A673 (cell line): ENCODE measurements at regions not wholly inside any gene's neighbourhood (a gene's known extent, or its start where the extent isn't known, plus 50 kb on each side); places are given as distances from the start of the nearest gene placed in this dataset.

Experiments
- BruUV-seq: library from RNA; stranded (reverse); fragments of 400-500 nt; replicated peaks from 2 replicates; lab custom pipeline; 2021; lab: Mats Ljungman, UMichigan
- CTCF ChIA-PET: fragments of 300-600 bp; sonication (Branson Sonifier 250); formaldehyde crosslinking; loops from one replicate; lab custom pipeline; 2022; ENCODE audit warnings: antibody characterized with exemption; lab: Charles Lee
- POLR2A ChIA-PET: fragments of 300-600 bp; sonication (Branson Sonifier 250); formaldehyde crosslinking; loops from one replicate; lab custom pipeline; 2022; ENCODE audit warnings: antibody characterized with exemption; ENCODE audit not compliant: low non-redundant PET; lab: Charles Lee
- DNase-seq: peaks from one replicate; pipeline ENCODE4 v3.0.0-alpha.2; 2015; ENCODE audit warnings: low spot score
- H3K27ac ChIP-seq: fragments of 200-600 bp; sonication (generic); 2 replicates; pipeline ENCODE4 v1.5.1; 2016; ENCODE audit warnings: mixed run types, low read depth, mild to moderate bottlenecking, mixed read lengths, antibody characterized with exemption, low read length; ENCODE audit not compliant: poor library complexity, severe bottlenecking
- H3K27me3 ChIP-seq: fragments of 200-600 bp; sonication (generic); replicated peaks from 2 replicates; pipeline ENCODE4 v1.6.1; 2017; ENCODE audit warnings: mixed run types, low read depth, mild to moderate bottlenecking, mixed read lengths, antibody characterized with exemption, low read length; ENCODE audit not compliant: insufficient read depth, poor library complexity
- H3K36me3 ChIP-seq: fragments of 200-600 bp; sonication (generic); 2 replicates; pipeline ENCODE4 v1.6.1; 2016; ENCODE audit warnings: mixed run types, mild to moderate bottlenecking, mixed read lengths, antibody characterized with exemption, low read length; ENCODE audit not compliant: insufficient read depth, poor library complexity, severe bottlenecking
- H3K4me1 ChIP-seq: fragments of 200-600 bp; sonication (generic); 2 replicates; pipeline ENCODE4 v1.6.1; 2017; ENCODE audit warnings: mixed run types, mild to moderate bottlenecking, mixed read lengths, antibody characterized with exemption, low read length; ENCODE audit not compliant: insufficient read depth, poor library complexity, severe bottlenecking
- H3K4me3 ChIP-seq: fragments of 200-600 bp; sonication (generic); 2 replicates; pipeline ENCODE4 v1.5.1; 2016; ENCODE audit warnings: low read depth, mixed run types, mild to moderate bottlenecking, mixed read lengths, low read length; ENCODE audit not compliant: poor library complexity, severe bottlenecking
- H3K9me3 ChIP-seq: fragments of 200-600 bp; sonication (generic); 2 replicates; pipeline ENCODE4 v1.6.1; 2016; ENCODE audit warnings: mixed run types, low read depth, mild to moderate bottlenecking, mixed read lengths, antibody characterized with exemption, low read length; ENCODE audit not compliant: poor library complexity, severe bottlenecking
- CTCF ChIP-seq: fragments of 300-800, 200-600 bp; sonication (generic); conservative IDR thresholded peaks from 2 replicates; pipeline ENCODE4 v1.5.1; 2017; ENCODE audit warnings: low read depth, mild to moderate bottlenecking, antibody characterized with exemption, low read length, moderate library complexity, mixed read lengths
- EZH2 ChIP-seq: fragments of 200-600 bp; sonication (generic); IDR thresholded peaks from 2 replicates; pipeline ENCODE4 v1.6.1; 2017; ENCODE audit warnings: borderline replicate concordance, low read depth, mild to moderate bottlenecking, mixed read lengths, antibody characterized with exemption, low read length; ENCODE audit not compliant: poor library complexity, severe bottlenecking
- intact Hi-C: fragments of 100-400 bp; cut with micrococcal nuclease; formaldehyde crosslinking; loops from one replicate; pipeline ENCODE4 v1.10.0; 2022; ENCODE audit not compliant: unreplicated experiment

- no TSS peak for BruUV-seq
- intact Hi-C loops, result no loop called here
- no peaks in the 10 kb centered on the region for H3K9me3 ChIP-seq
- TF ChIP-seq CTCF (no peak), EZH2 (no peak)
- no peak overlapping the region for H3K4me3 ChIP-seq
- no peaks in the 10 kb centered on the region for H3K4me1 ChIP-seq
- ChIA-PET CTCF (no interaction called here), POLR2A (no interaction called here)
- no peak overlapping the region for H3K27ac ChIP-seq
- no peaks in the 10 kb centered on the region for H3K27me3 ChIP-seq
- DNase-seq, result no peak
- no peaks in the 10 kb centered on the region for H3K36me3 ChIP-seq
Observed at GRCh38 chr14:98786456-98786855, 485.5 kb downstream of the BCL11B start.

GRCh38 chr14:98791661-98792060, 480.3 kb downstream of the BCL11B start:
- Histone ChIP-seq H3K4me1 (no peaks in the 10 kb centered on the region), H3K36me3 (no peaks in the 10 kb centered on the region), H3K4me3 (no peak overlapping the region), H3K9me3 (no peaks in the 10 kb centered on the region), H3K27me3 (no peaks in the 10 kb centered on the region), H3K27ac (no peak overlapping the region)
- POLR2A ChIA-PET, result interaction anchor here (0.6 kb wide), 1 partner anchor 501 kb away, joined by 3 read pairs; no protein-coding TSS in a partner anchor
- BruUV-seq, result no TSS peak
- DNase-seq, result no peak
- TF ChIP-seq EZH2 (no peak), CTCF (no peak)
- intact Hi-C loops, result no loop called here
- CTCF ChIA-PET, result no interaction called here

GRCh38 chr14:98792171-98792570, 479.8 kb downstream of the BCL11B start:
- CTCF ChIA-PET, result no interaction called here
- Histone ChIP-seq H3K27ac (no peak overlapping the region), H3K36me3 (no peaks in the 10 kb centered on the region), H3K4me3 (no peak overlapping the region), H3K4me1 (no peaks in the 10 kb centered on the region), H3K27me3 (no peaks in the 10 kb centered on the region), H3K9me3 (no peaks in the 10 kb centered on the region)
- intact Hi-C loops, result no loop called here
- TF ChIP-seq CTCF (no peak), EZH2 (no peak)
- POLR2A ChIA-PET, result interaction anchor here (0.6 kb wide), 1 partner anchor 502 kb away, joined by 3 read pairs; no protein-coding TSS in a partner anchor
- DNase-seq, result no peak
- BruUV-seq, result no TSS peak
